ENCODE measurements at regions not wholly inside any gene's neighbourhood (a gene's known extent, or its start where the extent isn't known, plus 50 kb on each side); places are given as distances from the start of the nearest gene placed in this dataset.

DNA sequence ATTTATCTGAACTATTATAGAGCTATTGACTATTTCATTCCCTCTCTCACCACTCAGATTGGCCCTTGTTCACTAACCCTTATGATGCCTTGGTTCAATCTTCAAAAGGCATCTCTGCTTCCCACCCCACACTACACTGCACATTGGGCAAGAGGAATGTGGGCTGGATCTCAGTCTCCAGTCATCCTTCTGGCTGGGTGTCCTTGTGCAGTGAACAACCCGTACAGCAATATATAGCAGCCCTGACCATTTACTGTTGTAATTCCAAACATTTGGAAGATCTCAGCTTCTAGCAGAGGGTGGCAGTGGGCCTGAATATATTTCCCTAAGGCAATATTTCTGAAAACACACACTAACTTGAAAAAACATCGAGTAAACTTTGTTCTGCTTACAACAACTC is 199.2 kb upstream of the GDNF start (continued):
- TF ChIP-seq, protein P1, sequence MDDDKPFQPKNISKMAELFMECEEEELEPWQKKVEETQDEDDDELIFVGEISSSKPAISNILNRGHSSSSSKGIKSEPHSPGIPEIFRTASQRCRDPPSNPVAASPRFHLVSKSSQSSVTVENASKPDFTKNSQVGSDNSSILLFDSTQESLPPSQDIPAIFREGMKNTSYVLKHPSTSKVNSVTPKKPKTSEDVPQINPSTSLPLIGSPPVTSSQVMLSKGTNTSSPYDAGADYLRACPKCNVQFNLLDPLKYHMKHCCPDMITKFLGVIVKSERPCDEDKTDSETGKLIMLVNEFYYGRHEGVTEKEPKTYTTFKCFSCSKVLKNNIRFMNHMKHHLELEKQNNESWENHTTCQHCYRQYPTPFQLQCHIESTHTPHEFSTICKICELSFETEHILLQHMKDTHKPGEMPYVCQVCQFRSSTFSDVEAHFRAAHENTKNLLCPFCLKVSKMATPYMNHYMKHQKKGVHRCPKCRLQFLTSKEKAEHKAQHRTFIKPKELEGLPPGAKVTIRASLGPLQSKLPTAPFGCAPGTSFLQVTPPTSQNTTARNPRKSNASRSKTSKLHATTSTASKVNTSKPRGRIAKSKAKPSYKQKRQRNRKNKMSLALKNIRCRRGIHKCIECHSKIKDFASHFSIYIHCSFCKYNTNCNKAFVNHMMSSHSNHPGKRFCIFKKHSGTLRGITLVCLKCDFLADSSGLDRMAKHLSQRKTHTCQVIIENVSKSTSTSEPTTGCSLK (tag by site-specific recombination; IDR thresholded peaks at IDR 0.05), result no peak
- no peak for TF ChIP-seq ZNF302 (tag by site-specific recombination; IDR thresholded peaks at IDR 0.05; ENCODE audit: low read depth)

DNA sequence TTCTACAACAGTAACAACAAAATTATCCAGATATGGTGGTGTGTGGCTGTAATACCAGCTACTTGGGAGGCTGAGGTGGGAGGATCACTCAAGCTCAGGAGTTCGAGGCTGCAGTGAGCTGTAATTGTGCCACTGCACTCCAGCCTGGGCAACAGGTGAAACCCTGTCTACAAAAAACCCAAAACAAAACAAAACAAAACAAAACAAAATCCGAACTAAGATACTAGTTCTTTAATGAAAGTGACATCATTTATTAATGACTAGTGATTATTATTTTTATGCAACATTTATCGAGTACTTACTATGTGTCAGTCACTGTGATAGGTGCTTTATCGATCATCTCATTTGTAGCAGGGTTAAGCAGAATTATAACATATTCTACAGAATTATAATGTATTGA is 196.9 kb upstream of the GDNF start:
- Histone ChIP-seq H3K27ac (ENCODE audit: extremely low read depth, low read depth, low read length) (no peak overlapping the region), H3K9me3 (ENCODE audit: control insufficient read depth, insufficient read depth, low read depth, low read length) (no peaks in the 10 kb centered on the region), H3K4me3 (ENCODE audit: low read depth, low read length) (no peak overlapping the region), H3K4me1 (ENCODE audit: control insufficient read depth, insufficient read depth, low read length) (no peaks in the 10 kb centered on the region), H3K36me3 (ENCODE audit: control insufficient read depth in 2 of 2, insufficient read depth in 1 of 2, low read length in 2 of 2) (no peaks in the 10 kb centered on the region)
- TF ChIP-seq SCRT1 (tag by site-specific recombination; IDR thresholded peaks at IDR 0.05; ENCODE audit: borderline replicate concordance) (0 out of 2 replicates have a peak, but pooled peaks have one; percentile 53), ZNF248 (tag by site-specific recombination; IDR thresholded peaks at IDR 0.05) (no peak), SCRT2 (tag by site-specific recombination; IDR thresholded peaks at IDR 0.05) (peak; percentile 74)
- TF ChIP-seq, protein P2, sequence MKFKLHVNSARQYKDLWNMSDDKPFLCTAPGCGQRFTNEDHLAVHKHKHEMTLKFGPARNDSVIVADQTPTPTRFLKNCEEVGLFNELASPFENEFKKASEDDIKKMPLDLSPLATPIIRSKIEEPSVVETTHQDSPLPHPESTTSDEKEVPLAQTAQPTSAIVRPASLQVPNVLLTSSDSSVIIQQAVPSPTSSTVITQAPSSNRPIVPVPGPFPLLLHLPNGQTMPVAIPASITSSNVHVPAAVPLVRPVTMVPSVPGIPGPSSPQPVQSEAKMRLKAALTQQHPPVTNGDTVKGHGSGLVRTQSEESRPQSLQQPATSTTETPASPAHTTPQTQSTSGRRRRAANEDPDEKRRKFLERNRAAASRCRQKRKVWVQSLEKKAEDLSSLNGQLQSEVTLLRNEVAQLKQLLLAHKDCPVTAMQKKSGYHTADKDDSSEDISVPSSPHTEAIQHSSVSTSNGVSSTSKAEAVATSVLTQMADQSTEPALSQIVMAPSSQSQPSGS (tag by site-specific recombination; IDR thresholded peaks at IDR 0.05; ENCODE audit: low read depth), result peak; percentile 61
- CTCF ChIA-PET, result no interaction called here
- POLR2A ChIA-PET, result no interaction called here

DNA sequence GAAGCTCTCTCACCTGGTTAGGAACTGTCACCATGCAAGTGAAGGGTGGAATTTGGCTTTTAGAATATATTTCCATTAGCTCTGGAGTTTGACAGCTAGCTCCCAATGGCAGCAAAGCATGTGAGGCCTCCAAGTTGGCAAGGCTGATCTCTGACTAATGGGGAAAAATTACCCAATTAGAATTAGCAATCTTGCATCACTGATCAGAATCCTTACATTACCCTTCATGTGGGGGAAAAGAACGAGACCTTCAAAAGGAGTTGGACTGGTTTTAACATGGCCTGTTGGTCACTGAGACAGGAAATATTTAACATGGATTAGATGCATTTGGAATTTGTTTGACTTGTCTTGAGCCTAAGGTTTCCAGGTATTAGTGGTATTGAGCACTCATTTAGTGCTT is 192.3 kb upstream of the GDNF start:
- ChIA-PET CTCF (interaction anchor here (1.0 kb wide), 1 partner anchor 160 kb away, joined by 5 read pairs; no protein-coding TSS in a partner anchor), POLR2A (no interaction called here)
- TF ChIP-seq, protein P3, sequence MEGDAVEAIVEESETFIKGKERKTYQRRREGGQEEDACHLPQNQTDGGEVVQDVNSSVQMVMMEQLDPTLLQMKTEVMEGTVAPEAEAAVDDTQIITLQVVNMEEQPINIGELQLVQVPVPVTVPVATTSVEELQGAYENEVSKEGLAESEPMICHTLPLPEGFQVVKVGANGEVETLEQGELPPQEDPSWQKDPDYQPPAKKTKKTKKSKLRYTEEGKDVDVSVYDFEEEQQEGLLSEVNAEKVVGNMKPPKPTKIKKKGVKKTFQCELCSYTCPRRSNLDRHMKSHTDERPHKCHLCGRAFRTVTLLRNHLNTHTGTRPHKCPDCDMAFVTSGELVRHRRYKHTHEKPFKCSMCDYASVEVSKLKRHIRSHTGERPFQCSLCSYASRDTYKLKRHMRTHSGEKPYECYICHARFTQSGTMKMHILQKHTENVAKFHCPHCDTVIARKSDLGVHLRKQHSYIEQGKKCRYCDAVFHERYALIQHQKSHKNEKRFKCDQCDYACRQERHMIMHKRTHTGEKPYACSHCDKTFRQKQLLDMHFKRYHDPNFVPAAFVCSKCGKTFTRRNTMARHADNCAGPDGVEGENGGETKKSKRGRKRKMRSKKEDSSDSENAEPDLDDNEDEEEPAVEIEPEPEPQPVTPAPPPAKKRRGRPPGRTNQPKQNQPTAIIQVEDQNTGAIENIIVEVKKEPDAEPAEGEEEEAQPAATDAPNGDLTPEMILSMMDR (tag by site-specific recombination; IDR thresholded peaks at IDR 0.05), result no peak
- TF ChIP-seq ZNF776 (tag by site-specific recombination; IDR thresholded peaks at IDR 0.05; ENCODE audit: borderline replicate concordance), result no peak
- TF ChIP-seq, protein P4, sequence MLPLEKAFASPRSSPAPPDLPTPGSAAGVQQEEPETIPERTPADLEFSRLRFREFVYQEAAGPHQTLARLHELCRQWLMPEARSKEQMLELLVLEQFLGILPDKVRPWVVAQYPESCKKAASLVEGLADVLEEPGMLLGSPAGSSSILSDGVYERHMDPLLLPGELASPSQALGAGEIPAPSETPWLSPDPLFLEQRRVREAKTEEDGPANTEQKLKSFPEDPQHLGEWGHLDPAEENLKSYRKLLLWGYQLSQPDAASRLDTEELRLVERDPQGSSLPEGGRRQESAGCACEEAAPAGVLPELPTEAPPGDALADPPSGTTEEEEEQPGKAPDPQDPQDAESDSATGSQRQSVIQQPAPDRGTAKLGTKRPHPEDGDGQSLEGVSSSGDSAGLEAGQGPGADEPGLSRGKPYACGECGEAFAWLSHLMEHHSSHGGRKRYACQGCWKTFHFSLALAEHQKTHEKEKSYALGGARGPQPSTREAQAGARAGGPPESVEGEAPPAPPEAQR (tag by site-specific recombination; IDR thresholded peaks at IDR 0.05), result no peak
- TF ChIP-seq ZNF610 (tag by site-specific recombination; IDR thresholded peaks at IDR 0.05; ENCODE audit: borderline replicate concordance), result no peak
- no peak for TF ChIP-seq ZBTB7A (tag by site-specific recombination; IDR thresholded peaks at IDR 0.05; ENCODE audit: low read depth)
- no peak for TF ChIP-seq ZFP3 (tag by site-specific recombination; IDR thresholded peaks at IDR 0.05; ENCODE audit: low read depth)
- no peak for TF ChIP-seq MZF1 (tag by site-specific recombination; IDR thresholded peaks at IDR 0.05; ENCODE audit: borderline replicate concordance)
- TF ChIP-seq, protein P5, sequence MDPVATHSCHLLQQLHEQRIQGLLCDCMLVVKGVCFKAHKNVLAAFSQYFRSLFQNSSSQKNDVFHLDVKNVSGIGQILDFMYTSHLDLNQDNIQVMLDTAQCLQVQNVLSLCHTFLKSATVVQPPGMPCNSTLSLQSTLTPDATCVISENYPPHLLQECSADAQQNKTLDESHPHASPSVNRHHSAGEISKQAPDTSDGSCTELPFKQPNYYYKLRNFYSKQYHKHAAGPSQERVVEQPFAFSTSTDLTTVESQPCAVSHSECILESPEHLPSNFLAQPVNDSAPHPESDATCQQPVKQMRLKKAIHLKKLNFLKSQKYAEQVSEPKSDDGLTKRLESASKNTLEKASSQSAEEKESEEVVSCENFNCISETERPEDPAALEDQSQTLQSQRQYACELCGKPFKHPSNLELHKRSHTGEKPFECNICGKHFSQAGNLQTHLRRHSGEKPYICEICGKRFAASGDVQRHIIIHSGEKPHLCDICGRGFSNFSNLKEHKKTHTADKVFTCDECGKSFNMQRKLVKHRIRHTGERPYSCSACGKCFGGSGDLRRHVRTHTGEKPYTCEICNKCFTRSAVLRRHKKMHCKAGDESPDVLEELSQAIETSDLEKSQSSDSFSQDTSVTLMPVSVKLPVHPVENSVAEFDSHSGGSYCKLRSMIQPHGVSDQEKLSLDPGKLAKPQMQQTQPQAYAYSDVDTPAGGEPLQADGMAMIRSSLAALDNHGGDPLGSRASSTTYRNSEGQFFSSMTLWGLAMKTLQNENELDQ (tag by site-specific recombination; IDR thresholded peaks at IDR 0.05; ENCODE audit: low read depth), result no peak
- no peak for TF ChIP-seq MEIS1 (CRISPR knock-in tag; IDR thresholded peaks at IDR 0.05; ENCODE audit: borderline replicate concordance)
- TF ChIP-seq, protein P6, sequence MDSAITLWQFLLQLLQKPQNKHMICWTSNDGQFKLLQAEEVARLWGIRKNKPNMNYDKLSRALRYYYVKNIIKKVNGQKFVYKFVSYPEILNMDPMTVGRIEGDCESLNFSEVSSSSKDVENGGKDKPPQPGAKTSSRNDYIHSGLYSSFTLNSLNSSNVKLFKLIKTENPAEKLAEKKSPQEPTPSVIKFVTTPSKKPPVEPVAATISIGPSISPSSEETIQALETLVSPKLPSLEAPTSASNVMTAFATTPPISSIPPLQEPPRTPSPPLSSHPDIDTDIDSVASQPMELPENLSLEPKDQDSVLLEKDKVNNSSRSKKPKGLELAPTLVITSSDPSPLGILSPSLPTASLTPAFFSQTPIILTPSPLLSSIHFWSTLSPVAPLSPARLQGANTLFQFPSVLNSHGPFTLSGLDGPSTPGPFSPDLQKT (IDR thresholded peaks at IDR 0.05; ENCODE audit: borderline replicate concordance, low read depth, low read length), result no peak
- TF ChIP-seq, protein P7, sequence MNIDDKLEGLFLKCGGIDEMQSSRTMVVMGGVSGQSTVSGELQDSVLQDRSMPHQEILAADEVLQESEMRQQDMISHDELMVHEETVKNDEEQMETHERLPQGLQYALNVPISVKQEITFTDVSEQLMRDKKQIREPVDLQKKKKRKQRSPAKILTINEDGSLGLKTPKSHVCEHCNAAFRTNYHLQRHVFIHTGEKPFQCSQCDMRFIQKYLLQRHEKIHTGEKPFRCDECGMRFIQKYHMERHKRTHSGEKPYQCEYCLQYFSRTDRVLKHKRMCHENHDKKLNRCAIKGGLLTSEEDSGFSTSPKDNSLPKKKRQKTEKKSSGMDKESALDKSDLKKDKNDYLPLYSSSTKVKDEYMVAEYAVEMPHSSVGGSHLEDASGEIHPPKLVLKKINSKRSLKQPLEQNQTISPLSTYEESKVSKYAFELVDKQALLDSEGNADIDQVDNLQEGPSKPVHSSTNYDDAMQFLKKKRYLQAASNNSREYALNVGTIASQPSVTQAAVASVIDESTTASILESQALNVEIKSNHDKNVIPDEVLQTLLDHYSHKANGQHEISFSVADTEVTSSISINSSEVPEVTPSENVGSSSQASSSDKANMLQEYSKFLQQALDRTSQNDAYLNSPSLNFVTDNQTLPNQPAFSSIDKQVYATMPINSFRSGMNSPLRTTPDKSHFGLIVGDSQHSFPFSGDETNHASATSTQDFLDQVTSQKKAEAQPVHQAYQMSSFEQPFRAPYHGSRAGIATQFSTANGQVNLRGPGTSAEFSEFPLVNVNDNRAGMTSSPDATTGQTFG (tag by site-specific recombination; IDR thresholded peaks at IDR 0.05; ENCODE audit: borderline replicate concordance), result no peak

More for the DNA sequence above, 192.3 kb upstream of the GDNF start:
- no peaks in the 10 kb centered on the region for H3K9me3 ChIP-seq (ENCODE audit: control insufficient read depth, insufficient read depth, low read depth, low read length)
- no peak overlapping the region for H3K4me3 ChIP-seq (ENCODE audit: low read depth, low read length)
- H3K27ac ChIP-seq (ENCODE audit: extremely low read depth, low read depth, low read length), result no peak overlapping the region
- H3K36me3 ChIP-seq (ENCODE audit: control insufficient read depth in 2 of 2, insufficient read depth in 1 of 2, low read length in 2 of 2), result no peaks in the 10 kb centered on the region
- no peaks in the 10 kb centered on the region for H3K4me1 ChIP-seq (ENCODE audit: control insufficient read depth, insufficient read depth, low read length)

Data from HEK293 (cell line).